ENCODE measurements at regions not wholly inside any gene's neighbourhood (a gene's known extent, or its start where the extent isn't known, plus 50 kb on each side); places are given as distances from the start of the nearest gene placed in this dataset.

DNA sequence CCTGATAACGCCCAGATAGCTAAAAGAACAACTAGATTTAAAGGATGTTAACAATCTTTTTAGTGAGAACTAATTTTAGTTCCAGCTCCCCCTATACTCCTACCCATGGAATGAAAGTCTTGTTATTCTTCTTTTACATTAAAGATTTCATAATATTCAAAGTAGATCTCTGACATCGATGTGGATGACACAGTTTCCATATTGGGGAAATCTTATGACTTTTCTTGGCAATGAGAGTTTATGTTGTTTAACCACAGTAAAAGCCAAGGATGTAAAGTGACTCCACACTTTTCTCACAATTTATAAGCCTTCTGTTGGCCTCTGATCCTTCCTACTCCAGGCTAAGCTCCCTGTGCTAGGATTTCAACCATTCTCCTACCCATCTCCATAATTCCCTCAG is 332.6 kb upstream of the KCNMB2 start:
- no peak for TF ChIP-seq CTCF (IDR thresholded peaks at IDR 0.05)
- TF ChIP-seq USF1 (CRISPR knock-in tag; IDR thresholded peaks at IDR 0.05), result no peak
- no peak for TF ChIP-seq NR2C2 (CRISPR knock-in tag; IDR thresholded peaks at IDR 0.05)
